ENCODE measurements at regions not wholly inside any gene's neighbourhood (a gene's known extent, or its start where the extent isn't known, plus 50 kb on each side); places are given as distances from the start of the nearest gene placed in this dataset.

- H3K27ac ChIP-seq (ENCODE audit: low read depth, low read length): no peak overlapping the region
- H3K9me3 ChIP-seq (ENCODE audit: control insufficient read depth in 3 of 3, low read length in 3 of 3): peaks cover 0 to 2% (median 0%) of the 10 kb centered on the region in 3 donors
- H3K4me1 ChIP-seq (ENCODE audit: control insufficient read depth in 3 of 3, insufficient read depth in 3 of 3, low read length in 3 of 3): no peaks in the 10 kb centered on the region
- H3K36me3 ChIP-seq (ENCODE audit: control insufficient read depth in 3 of 3, insufficient read depth in 3 of 3, low read length in 3 of 3): no peaks in the 10 kb centered on the region
- H3K4me3 ChIP-seq (ENCODE audit: low read length in 3 of 3): no peak overlapping the region
- no peak overlapping the region for H3K9ac ChIP-seq (ENCODE audit: low read depth in 1 of 3, low read length in 3 of 3)
- H3K27me3 ChIP-seq (ENCODE audit: control insufficient read depth in 3 of 3, insufficient read depth in 3 of 3, low read length in 3 of 3): no peaks in the 10 kb centered on the region
Measured at GRCh38 chr11:91742155-91742554, 482.5 kb upstream of the FAT3 start.

- Histone ChIP-seq H3K4me1 (ENCODE audit: control insufficient read depth in 3 of 3, insufficient read depth in 3 of 3, low read length in 3 of 3) (no peaks in the 10 kb centered on the region), H3K27me3 (ENCODE audit: control insufficient read depth in 3 of 3, insufficient read depth in 3 of 3, low read length in 3 of 3) (no peaks in the 10 kb centered on the region), H3K9me3 (ENCODE audit: control insufficient read depth in 3 of 3, low read length in 3 of 3) (peaks cover 0 to 3% (median 0%) of the 10 kb centered on the region in 3 donors), H3K36me3 (ENCODE audit: control insufficient read depth in 3 of 3, insufficient read depth in 3 of 3, low read length in 3 of 3) (no peaks in the 10 kb centered on the region), H3K27ac (ENCODE audit: low read depth, low read length) (no peak overlapping the region), H3K4me3 (ENCODE audit: low read length in 3 of 3) (no peak overlapping the region), H3K9ac (ENCODE audit: low read depth in 1 of 3, low read length in 3 of 3) (no peak overlapping the region)
Measured at GRCh38 chr11:91731051-91731450, 493.6 kb upstream of the FAT3 start.

- no peaks in the 10 kb centered on the region for H3K4me1 ChIP-seq (ENCODE audit: control insufficient read depth in 3 of 3, insufficient read depth in 3 of 3, low read length in 3 of 3)
- no peaks in the 10 kb centered on the region for H3K27me3 ChIP-seq (ENCODE audit: control insufficient read depth in 3 of 3, insufficient read depth in 3 of 3, low read length in 3 of 3)
- H3K9me3 ChIP-seq (ENCODE audit: control insufficient read depth in 3 of 3, low read length in 3 of 3): peaks cover 0 to 3% (median 0%) of the 10 kb centered on the region in 3 donors
- no peak overlapping the region for H3K9ac ChIP-seq (ENCODE audit: low read depth in 1 of 3, low read length in 3 of 3)
- no peak overlapping the region for H3K4me3 ChIP-seq (ENCODE audit: low read length in 3 of 3)
- no peak overlapping the region for H3K27ac ChIP-seq (ENCODE audit: low read depth, low read length)
- H3K36me3 ChIP-seq (ENCODE audit: control insufficient read depth in 3 of 3, insufficient read depth in 3 of 3, low read length in 3 of 3): no peaks in the 10 kb centered on the region
Measured at GRCh38 chr11:91730620-91731019, 494.0 kb upstream of the FAT3 start.

GRCh38 chr11:91730057-91730456, 494.6 kb upstream of the FAT3 start:
- no peaks in the 10 kb centered on the region for H3K36me3 ChIP-seq (ENCODE audit: control insufficient read depth in 3 of 3, insufficient read depth in 3 of 3, low read length in 3 of 3)

GRCh38 chr11:91717169-91717568, 507.4 kb upstream of the FAT3 start:
- Histone ChIP-seq H3K9me3 (ENCODE audit: control insufficient read depth in 3 of 3, low read length in 3 of 3) (peaks cover 0 to 3% (median 0%) of the 10 kb centered on the region in 3 donors), H3K4me1 (ENCODE audit: control insufficient read depth in 3 of 3, insufficient read depth in 3 of 3, low read length in 3 of 3) (no peaks in the 10 kb centered on the region), H3K4me3 (ENCODE audit: low read length in 3 of 3) (no peak overlapping the region), H3K9ac (ENCODE audit: low read depth in 1 of 3, low read length in 3 of 3) (no peak overlapping the region), H3K27ac (ENCODE audit: low read depth, low read length) (no peak overlapping the region), H3K36me3 (ENCODE audit: control insufficient read depth in 3 of 3, insufficient read depth in 3 of 3, low read length in 3 of 3) (no peaks in the 10 kb centered on the region), H3K27me3 (ENCODE audit: control insufficient read depth in 3 of 3, insufficient read depth in 3 of 3, low read length in 3 of 3) (no peaks in the 10 kb centered on the region)

More at GRCh38 chr11:91730057-91730456, 494.6 kb upstream of the FAT3 start:
- Histone ChIP-seq H3K9ac (ENCODE audit: low read depth in 1 of 3, low read length in 3 of 3) (no peak overlapping the region), H3K4me1 (ENCODE audit: control insufficient read depth in 3 of 3, insufficient read depth in 3 of 3, low read length in 3 of 3) (no peaks in the 10 kb centered on the region), H3K9me3 (ENCODE audit: control insufficient read depth in 3 of 3, low read length in 3 of 3) (peaks cover 0 to 1% (median 0%) of the 10 kb centered on the region in 3 donors), H3K4me3 (ENCODE audit: low read length in 3 of 3) (no peak overlapping the region), H3K27ac (ENCODE audit: low read depth, low read length) (no peak overlapping the region), H3K27me3 (ENCODE audit: control insufficient read depth in 3 of 3, insufficient read depth in 3 of 3, low read length in 3 of 3) (no peaks in the 10 kb centered on the region)

- Histone ChIP-seq H3K4me3 (ENCODE audit: low read length in 3 of 3) (no peak overlapping the region), H3K9ac (ENCODE audit: low read depth in 1 of 3, low read length in 3 of 3) (no peak overlapping the region), H3K27me3 (ENCODE audit: control insufficient read depth in 3 of 3, insufficient read depth in 3 of 3, low read length in 3 of 3) (no peaks in the 10 kb centered on the region), H3K9me3 (ENCODE audit: control insufficient read depth in 3 of 3, low read length in 3 of 3) (no peaks in the 10 kb centered on the region), H3K4me1 (ENCODE audit: control insufficient read depth in 3 of 3, insufficient read depth in 3 of 3, low read length in 3 of 3) (no peaks in the 10 kb centered on the region), H3K36me3 (ENCODE audit: control insufficient read depth in 3 of 3, insufficient read depth in 3 of 3, low read length in 3 of 3) (no peaks in the 10 kb centered on the region), H3K27ac (ENCODE audit: low read depth, low read length) (no peak overlapping the region)
Measured at GRCh38 chr11:91707652-91708482, 516.8 kb upstream of the FAT3 start.

- Histone ChIP-seq H3K9ac (ENCODE audit: low read depth in 1 of 3, low read length in 3 of 3) (no peak overlapping the region), H3K4me3 (ENCODE audit: low read length in 3 of 3) (no peak overlapping the region), H3K27ac (ENCODE audit: low read depth, low read length) (no peak overlapping the region), H3K36me3 (ENCODE audit: control insufficient read depth in 3 of 3, insufficient read depth in 3 of 3, low read length in 3 of 3) (no peaks in the 10 kb centered on the region), H3K9me3 (ENCODE audit: control insufficient read depth in 3 of 3, low read length in 3 of 3) (no peaks in the 10 kb centered on the region), H3K27me3 (ENCODE audit: control insufficient read depth in 3 of 3, insufficient read depth in 3 of 3, low read length in 3 of 3) (no peaks in the 10 kb centered on the region), H3K4me1 (ENCODE audit: control insufficient read depth in 3 of 3, insufficient read depth in 3 of 3, low read length in 3 of 3) (no peaks in the 10 kb centered on the region)
Measured at GRCh38 chr11:91703042-91703441, 521.6 kb upstream of the FAT3 start.

GRCh38 chr11:91700854-91701253, 523.8 kb upstream of the FAT3 start:
- Histone ChIP-seq H3K9me3 (ENCODE audit: control insufficient read depth in 3 of 3, low read length in 3 of 3) (no peaks in the 10 kb centered on the region), H3K27me3 (ENCODE audit: control insufficient read depth in 3 of 3, insufficient read depth in 3 of 3, low read length in 3 of 3) (no peaks in the 10 kb centered on the region), H3K9ac (ENCODE audit: low read depth in 1 of 3, low read length in 3 of 3) (no peak overlapping the region), H3K27ac (ENCODE audit: low read depth, low read length) (no peak overlapping the region), H3K4me1 (ENCODE audit: control insufficient read depth in 3 of 3, insufficient read depth in 3 of 3, low read length in 3 of 3) (no peaks in the 10 kb centered on the region), H3K4me3 (ENCODE audit: low read length in 3 of 3) (no peak overlapping the region), H3K36me3 (ENCODE audit: control insufficient read depth in 3 of 3, insufficient read depth in 3 of 3, low read length in 3 of 3) (no peaks in the 10 kb centered on the region)

GRCh38 chr11:91698845-91699244, 525.8 kb upstream of the FAT3 start:
- H3K9me3 ChIP-seq (ENCODE audit: control insufficient read depth in 3 of 3, low read length in 3 of 3): no peaks in the 10 kb centered on the region
- no peak overlapping the region for H3K4me3 ChIP-seq (ENCODE audit: low read length in 3 of 3)
- H3K27ac ChIP-seq (ENCODE audit: low read depth, low read length): no peak overlapping the region
- H3K27me3 ChIP-seq (ENCODE audit: control insufficient read depth in 3 of 3, insufficient read depth in 3 of 3, low read length in 3 of 3): no peaks in the 10 kb centered on the region
- H3K4me1 ChIP-seq (ENCODE audit: control insufficient read depth in 3 of 3, insufficient read depth in 3 of 3, low read length in 3 of 3): no peaks in the 10 kb centered on the region
- no peaks in the 10 kb centered on the region for H3K36me3 ChIP-seq (ENCODE audit: control insufficient read depth in 3 of 3, insufficient read depth in 3 of 3, low read length in 3 of 3)
- no peak overlapping the region for H3K9ac ChIP-seq (ENCODE audit: low read depth in 1 of 3, low read length in 3 of 3)

- Histone ChIP-seq H3K4me1 (ENCODE audit: control insufficient read depth in 3 of 3, insufficient read depth in 3 of 3, low read length in 3 of 3) (no peaks in the 10 kb centered on the region), H3K36me3 (ENCODE audit: control insufficient read depth in 3 of 3, insufficient read depth in 3 of 3, low read length in 3 of 3) (no peaks in the 10 kb centered on the region), H3K9me3 (ENCODE audit: control insufficient read depth in 3 of 3, low read length in 3 of 3) (no peaks in the 10 kb centered on the region), H3K4me3 (ENCODE audit: low read length in 3 of 3) (no peak overlapping the region), H3K9ac (ENCODE audit: low read depth in 1 of 3, low read length in 3 of 3) (no peak overlapping the region), H3K27ac (ENCODE audit: low read depth, low read length) (no peak overlapping the region), H3K27me3 (ENCODE audit: control insufficient read depth in 3 of 3, insufficient read depth in 3 of 3, low read length in 3 of 3) (no peaks in the 10 kb centered on the region)
Measured at GRCh38 chr11:91694331-91694730, 530.3 kb upstream of the FAT3 start.

All from skeletal muscle tissue (tissue), 3 donors.